ENCODE measurements at regions not wholly inside any gene's neighbourhood (a gene's known extent, or its start where the extent isn't known, plus 50 kb on each side); places are given as distances from the start of the nearest gene placed in this dataset.
"Not testable (repeated sequence)": the region's sequence is repeated elsewhere in the genome, so short reads cannot be mapped to it uniquely, and the experiment has no call there.

- Histone ChIP-seq H3K36me3 (replicated peaks) (no peaks in the 10 kb centered on the region), H3K4me3 (ENCODE audit: low read depth, low read length) (no peak overlapping the region), H3K27me3 (replicated peaks) (no peaks in the 10 kb centered on the region), H3K27ac (no peak overlapping the region)
- no peak for TF ChIP-seq CTCF (IDR thresholded peaks at IDR 0.05; ENCODE audit: low read depth, low read length, missing control alignments)
- in situ Hi-C loops (cut with HindIII; ENCODE audit: low pct_ligation_motif_present, low sequenced_read_pairs), result no loop called here
- no peak for DNase-seq
Observed at GRCh38 chr5:42163083-42163482, 238.0 kb downstream of the FBXO4 start.

- in situ Hi-C loops (cut with HindIII; ENCODE audit: low pct_ligation_motif_present, low sequenced_read_pairs), result no loop called here
- no peak overlapping the region for H3K4me3 ChIP-seq (ENCODE audit: low read depth, low read length)
- H3K27ac ChIP-seq, result no peak overlapping the region
- no peak for TF ChIP-seq CTCF (IDR thresholded peaks at IDR 0.05; ENCODE audit: low read depth, low read length, missing control alignments)
- no peak for DNase-seq
- no peaks in the 10 kb centered on the region for H3K36me3 ChIP-seq (replicated peaks)
- no peaks in the 10 kb centered on the region for H3K27me3 ChIP-seq (replicated peaks)
Observed at GRCh38 chr5:42168091-42168670, 243.1 kb downstream of the FBXO4 start.

- in situ Hi-C loops (cut with HindIII; ENCODE audit: low pct_ligation_motif_present, low sequenced_read_pairs); H3K27me3 ChIP-seq (replicated peaks); H3K27ac ChIP-seq; DNase-seq; H3K36me3 ChIP-seq (replicated peaks); H3K4me3 ChIP-seq (ENCODE audit: low read depth, low read length): not testable (repeated sequence)
Observed at GRCh38 chr5:42176118-42176517, 247.1 kb upstream of the GHR start.

- H3K27ac ChIP-seq; H3K36me3 ChIP-seq (replicated peaks); H3K27me3 ChIP-seq (replicated peaks); H3K4me3 ChIP-seq (ENCODE audit: low read depth, low read length); in situ Hi-C loops (cut with HindIII; ENCODE audit: low pct_ligation_motif_present, low sequenced_read_pairs); DNase-seq: not testable (repeated sequence)
Observed at GRCh38 chr5:42179843-42180242, 243.4 kb upstream of the GHR start.

- no peak for TF ChIP-seq CTCF (IDR thresholded peaks at IDR 0.05; ENCODE audit: low read depth, low read length, missing control alignments)
- Histone ChIP-seq H3K4me3 (ENCODE audit: low read depth, low read length) (no peak overlapping the region), H3K27me3 (replicated peaks) (no peaks in the 10 kb centered on the region), H3K36me3 (replicated peaks) (no peaks in the 10 kb centered on the region), H3K27ac (no peak overlapping the region)
- in situ Hi-C loops (cut with HindIII; ENCODE audit: low pct_ligation_motif_present, low sequenced_read_pairs), result no loop called here
- no peak for DNase-seq
Observed at GRCh38 chr5:42216904-42217303, 206.3 kb upstream of the GHR start.

- Histone ChIP-seq H3K27me3 (replicated peaks) (no peaks in the 10 kb centered on the region), H3K27ac (no peak overlapping the region), H3K4me3 (ENCODE audit: low read depth, low read length) (no peak overlapping the region), H3K36me3 (replicated peaks) (no peaks in the 10 kb centered on the region)
- in situ Hi-C loops (cut with HindIII; ENCODE audit: low pct_ligation_motif_present, low sequenced_read_pairs), result no loop called here
- DNase-seq, result no peak
- TF ChIP-seq CTCF (IDR thresholded peaks at IDR 0.05; ENCODE audit: low read depth, low read length, missing control alignments), result no peak
Observed at GRCh38 chr5:42217791-42218190, 205.4 kb upstream of the GHR start.

GRCh38 chr5:42225009-42225408, 198.2 kb upstream of the GHR start:
- in situ Hi-C loops (cut with HindIII; ENCODE audit: low pct_ligation_motif_present, low sequenced_read_pairs), result no loop called here
- Histone ChIP-seq H3K4me3 (ENCODE audit: low read depth, low read length) (no peak overlapping the region), H3K27ac (no peak overlapping the region), H3K36me3 (replicated peaks) (no peaks in the 10 kb centered on the region), H3K27me3 (replicated peaks) (no peaks in the 10 kb centered on the region)
- DNase-seq, result no peak
- no peak for TF ChIP-seq CTCF (IDR thresholded peaks at IDR 0.05; ENCODE audit: low read depth, low read length, missing control alignments)

All from brain microvascular endothelial cell (primary cell).